HCT116 (cell line): ENCODE measurements at regions not wholly inside any gene's neighbourhood (a gene's known extent, or its start where the extent isn't known, plus 50 kb on each side); places are given as distances from the start of the nearest gene placed in this dataset.

Experiments
- POLR2AphosphoS5 ChIP-seq: IDR thresholded peaks from 2 replicates; pipeline ENCODE4 v1.6.1; 2011; ENCODE audit warnings: mild to moderate bottlenecking, low read depth, low read length, moderate library complexity
- TF ChIP-seq, protein P1 (sequence below), 3 experiments: fragments of 200-600 bp in 1 of 3; sonication (generic) in 1 of 3; IDR thresholded peaks in 2 of 3; conservative IDR thresholded peaks in 1 of 3; 2 replicates each; pipeline ENCODE4 v1.5.1; 2012 to 2017; ENCODE audit warnings: low read depth in 2 of 3, low read length in 2 of 3, antibody characterized with exemption in 1 of 3, borderline replicate concordance in 1 of 3, control low read depth in 1 of 3, mild to moderate bottlenecking in 1 of 3, mixed read lengths in 1 of 3, mixed run types in 1 of 3, moderate library complexity in 1 of 3; ENCODE audit not compliant: insufficient read depth in 1 of 3

DNA sequence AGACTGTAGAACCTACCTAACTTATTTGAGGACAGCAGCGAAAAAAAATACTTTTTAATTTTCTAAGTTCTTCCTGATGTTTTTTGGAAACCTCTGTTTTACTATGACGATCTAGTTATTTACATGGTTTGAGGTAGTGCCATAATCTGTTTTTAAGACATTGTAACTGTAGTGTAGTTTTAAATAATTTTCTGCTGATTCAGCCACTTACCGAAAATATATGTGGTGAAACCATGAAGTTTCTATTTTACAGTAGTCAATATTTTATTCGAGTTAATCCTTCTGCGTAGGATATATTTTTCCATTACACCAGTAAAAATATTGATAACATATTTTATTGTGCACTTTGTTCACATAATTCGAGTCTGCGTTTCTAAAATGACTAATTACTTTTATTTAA is 121.7 kb upstream of the RRP15 start:
- TF ChIP-seq POLR2AphosphoS5, result no peak
- TF ChIP-seq, protein P1, sequence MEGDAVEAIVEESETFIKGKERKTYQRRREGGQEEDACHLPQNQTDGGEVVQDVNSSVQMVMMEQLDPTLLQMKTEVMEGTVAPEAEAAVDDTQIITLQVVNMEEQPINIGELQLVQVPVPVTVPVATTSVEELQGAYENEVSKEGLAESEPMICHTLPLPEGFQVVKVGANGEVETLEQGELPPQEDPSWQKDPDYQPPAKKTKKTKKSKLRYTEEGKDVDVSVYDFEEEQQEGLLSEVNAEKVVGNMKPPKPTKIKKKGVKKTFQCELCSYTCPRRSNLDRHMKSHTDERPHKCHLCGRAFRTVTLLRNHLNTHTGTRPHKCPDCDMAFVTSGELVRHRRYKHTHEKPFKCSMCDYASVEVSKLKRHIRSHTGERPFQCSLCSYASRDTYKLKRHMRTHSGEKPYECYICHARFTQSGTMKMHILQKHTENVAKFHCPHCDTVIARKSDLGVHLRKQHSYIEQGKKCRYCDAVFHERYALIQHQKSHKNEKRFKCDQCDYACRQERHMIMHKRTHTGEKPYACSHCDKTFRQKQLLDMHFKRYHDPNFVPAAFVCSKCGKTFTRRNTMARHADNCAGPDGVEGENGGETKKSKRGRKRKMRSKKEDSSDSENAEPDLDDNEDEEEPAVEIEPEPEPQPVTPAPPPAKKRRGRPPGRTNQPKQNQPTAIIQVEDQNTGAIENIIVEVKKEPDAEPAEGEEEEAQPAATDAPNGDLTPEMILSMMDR (IDR thresholded peaks at IDR 0.05 in 2 of 3, conservative IDR thresholded peaks at IDR 0.05 in 1 of 3; ENCODE audit: borderline replicate concordance in 1 of 3, insufficient read depth in 1 of 3, low read depth in 2 of 3, low read length in 2 of 3), result no peak
